ENCODE measurements at regions not wholly inside any gene's neighbourhood (a gene's known extent, or its start where the extent isn't known, plus 50 kb on each side); places are given as distances from the start of the nearest gene placed in this dataset.

- TF ChIP-seq CREB1 (IDR thresholded peaks at IDR 0.05; ENCODE audit: low read depth) (no peak), REST (IDR thresholded peaks at IDR 0.05; ENCODE audit: low read depth) (no peak), CEBPB (IDR thresholded peaks at IDR 0.05) (no peak), MAX (IDR thresholded peaks at IDR 0.05) (no peak), TCF12 (IDR thresholded peaks at IDR 0.05; ENCODE audit: low read depth) (no peak), NFIC (IDR thresholded peaks at IDR 0.05) (no peak)
These were observed 83.2 kb downstream of the SOX4 start for GRCh38 chr6:21676769-21677168.
